ENCODE measurements at regions not wholly inside any gene's neighbourhood (a gene's known extent, or its start where the extent isn't known, plus 50 kb on each side); places are given as distances from the start of the nearest gene placed in this dataset.

- Histone ChIP-seq H3K4me1 (ENCODE audit: insufficient read depth, low read length) (no peaks in the 10 kb centered on the region), H3K27ac (ENCODE audit: low read depth, low read length) (no peak overlapping the region), H3K9me3 (ENCODE audit: low read length) (no peaks in the 10 kb centered on the region), H3K4me3 (ENCODE audit: low read length) (no peak overlapping the region), H3K27me3 (ENCODE audit: insufficient read depth, low read length, poor library complexity, severe bottlenecking) (no peaks in the 10 kb centered on the region), H3K36me3 (ENCODE audit: insufficient read depth, low read length) (no peaks in the 10 kb centered on the region)
- ChIA-PET CTCF (interaction anchor here (0.6 kb wide), 1 partner anchor 18 kb away, joined by 3 read pairs; no protein-coding TSS in a partner anchor), POLR2A (no interaction called here)
- H3K9me3 Mint-ChIP-seq = peaks cover 0 to 5% (median 5%) of the 10 kb centered on the region in 5 donors
- DNase-seq = no peak
- H3K27ac Mint-ChIP-seq = no peak overlapping the region
- H3K27me3 Mint-ChIP-seq = peaks cover 3 to 17% of the 10 kb centered on the region in 2 donors
- H3K4me1 Mint-ChIP-seq = no peaks in the 10 kb centered on the region
- no peak overlapping the region for H3K4me3 Mint-ChIP-seq
- H3K36me3 Mint-ChIP-seq = peaks cover 0 to 6% (median 0%) of the 10 kb centered on the region in 3 donors
Observed at GRCh38 chr7:36086571-36086970, 66.5 kb upstream of the EEPD1 start.

DNA sequence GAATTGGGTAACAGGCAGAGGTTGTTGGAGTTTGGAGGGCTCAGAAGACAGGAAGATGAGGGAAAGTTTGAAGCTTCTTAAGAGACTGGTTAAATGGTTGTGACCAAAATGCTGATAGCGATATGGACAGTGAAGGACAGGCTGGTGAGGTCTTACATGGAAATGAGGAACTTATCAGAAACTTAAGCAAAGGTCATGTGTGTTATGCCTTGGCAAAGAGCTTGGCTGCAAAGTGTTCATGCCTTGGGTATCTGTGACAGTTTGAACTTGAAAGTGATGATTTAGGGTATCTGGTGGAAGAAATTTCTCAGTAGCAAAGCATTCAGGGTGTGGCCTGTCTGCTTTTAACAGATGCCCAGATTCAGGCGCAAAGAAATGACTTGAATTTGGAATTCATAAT is 64.5 kb upstream of the EEPD1 start:
- Histone ChIP-seq H3K27me3 (ENCODE audit: insufficient read depth, low read length, poor library complexity, severe bottlenecking) (no peaks in the 10 kb centered on the region), H3K4me3 (ENCODE audit: low read length) (no peak overlapping the region), H3K36me3 (ENCODE audit: insufficient read depth, low read length) (no peaks in the 10 kb centered on the region), H3K27ac (ENCODE audit: low read depth, low read length) (no peak overlapping the region), H3K9me3 (ENCODE audit: low read length) (no peaks in the 10 kb centered on the region), H3K4me1 (ENCODE audit: insufficient read depth, low read length) (no peaks in the 10 kb centered on the region)
- H3K4me1 Mint-ChIP-seq = no peaks in the 10 kb centered on the region
- H3K27me3 Mint-ChIP-seq = peaks cover 2 to 3% of the 10 kb centered on the region in 2 donors
- no peak overlapping the region for H3K4me3 Mint-ChIP-seq
- peaks cover 0 to 5% (median 5%) of the 10 kb centered on the region in 5 donors for H3K9me3 Mint-ChIP-seq
- no peak overlapping the region for H3K27ac Mint-ChIP-seq
- peaks cover 0 to 6% (median 0%) of the 10 kb centered on the region in 3 donors for H3K36me3 Mint-ChIP-seq
- no peak for DNase-seq
- ChIA-PET CTCF (no interaction called here), POLR2A (no interaction called here)

GRCh38 chr7:36088966-36089365 is 64.1 kb upstream of the EEPD1 start:
- POLR2A ChIA-PET = no interaction called here
- Mint-ChIP-seq H3K27me3 (peaks cover 0 to 5% of the 10 kb centered on the region in 2 donors), H3K36me3 (peaks cover 0 to 6% (median 0%) of the 10 kb centered on the region in 3 donors), H3K4me1 (no peaks in the 10 kb centered on the region), H3K9me3 (peaks cover 0 to 5% (median 5%) of the 10 kb centered on the region in 5 donors), H3K4me3 (no peak overlapping the region), H3K27ac (no peak overlapping the region)
- DNase-seq = no peak
- Histone ChIP-seq H3K27me3 (ENCODE audit: insufficient read depth, low read length, poor library complexity, severe bottlenecking) (no peaks in the 10 kb centered on the region), H3K4me1 (ENCODE audit: insufficient read depth, low read length) (no peaks in the 10 kb centered on the region), H3K9me3 (ENCODE audit: low read length) (no peaks in the 10 kb centered on the region), H3K4me3 (ENCODE audit: low read length) (no peak overlapping the region), H3K27ac (ENCODE audit: low read depth, low read length) (no peak overlapping the region), H3K36me3 (ENCODE audit: insufficient read depth, low read length) (no peaks in the 10 kb centered on the region)
- CTCF ChIA-PET = no interaction called here

- Histone ChIP-seq H3K4me3 (ENCODE audit: low read length) (no peak overlapping the region), H3K27me3 (ENCODE audit: insufficient read depth, low read length, poor library complexity, severe bottlenecking) (no peaks in the 10 kb centered on the region), H3K27ac (ENCODE audit: low read depth, low read length) (no peak overlapping the region), H3K4me1 (ENCODE audit: insufficient read depth, low read length) (no peaks in the 10 kb centered on the region), H3K36me3 (ENCODE audit: insufficient read depth, low read length) (no peaks in the 10 kb centered on the region), H3K9me3 (ENCODE audit: low read length) (no peaks in the 10 kb centered on the region)
- no peak for DNase-seq
- H3K4me3 Mint-ChIP-seq = no peak overlapping the region
- H3K4me1 Mint-ChIP-seq = no peaks in the 10 kb centered on the region
- H3K27me3 Mint-ChIP-seq = peaks cover 0 to 8% of the 10 kb centered on the region in 2 donors
- ChIA-PET POLR2A (no interaction called here), CTCF (no interaction called here)
- peaks cover 0 to 6% (median 0%) of the 10 kb centered on the region in 3 donors for H3K36me3 Mint-ChIP-seq
- peaks cover 0 to 5% (median 5%) of the 10 kb centered on the region in 5 donors for H3K9me3 Mint-ChIP-seq
- H3K27ac Mint-ChIP-seq = peak overlapping the region in 2 of 8 donors; percentile 25 to 41
Observed at GRCh38 chr7:36090976-36091873, 61.8 kb upstream of the EEPD1 start.

GRCh38 chr7:36091874-36092176 is 61.2 kb upstream of the EEPD1 start:
- CTCF ChIA-PET = no interaction called here
- Histone ChIP-seq H3K27me3 (ENCODE audit: insufficient read depth, low read length, poor library complexity, severe bottlenecking) (no peaks in the 10 kb centered on the region), H3K4me1 (ENCODE audit: insufficient read depth, low read length) (no peaks in the 10 kb centered on the region), H3K36me3 (ENCODE audit: insufficient read depth, low read length) (no peaks in the 10 kb centered on the region), H3K9me3 (ENCODE audit: low read length) (no peaks in the 10 kb centered on the region), H3K4me3 (ENCODE audit: low read length) (no peak overlapping the region), H3K27ac (ENCODE audit: low read depth, low read length) (no peak overlapping the region)
- H3K9me3 Mint-ChIP-seq = peaks cover 0 to 5% (median 5%) of the 10 kb centered on the region in 5 donors
- peaks cover 0 to 8% of the 10 kb centered on the region in 2 donors for H3K27me3 Mint-ChIP-seq
- POLR2A ChIA-PET = no interaction called here
- peak overlapping the region in 1 of 8 donors; percentile 41 for H3K27ac Mint-ChIP-seq
- no peaks in the 10 kb centered on the region for H3K4me1 Mint-ChIP-seq
- peaks cover 0 to 6% (median 0%) of the 10 kb centered on the region in 3 donors for H3K36me3 Mint-ChIP-seq
- DNase-seq = no peak
- H3K4me3 Mint-ChIP-seq = no peak overlapping the region

DNA sequence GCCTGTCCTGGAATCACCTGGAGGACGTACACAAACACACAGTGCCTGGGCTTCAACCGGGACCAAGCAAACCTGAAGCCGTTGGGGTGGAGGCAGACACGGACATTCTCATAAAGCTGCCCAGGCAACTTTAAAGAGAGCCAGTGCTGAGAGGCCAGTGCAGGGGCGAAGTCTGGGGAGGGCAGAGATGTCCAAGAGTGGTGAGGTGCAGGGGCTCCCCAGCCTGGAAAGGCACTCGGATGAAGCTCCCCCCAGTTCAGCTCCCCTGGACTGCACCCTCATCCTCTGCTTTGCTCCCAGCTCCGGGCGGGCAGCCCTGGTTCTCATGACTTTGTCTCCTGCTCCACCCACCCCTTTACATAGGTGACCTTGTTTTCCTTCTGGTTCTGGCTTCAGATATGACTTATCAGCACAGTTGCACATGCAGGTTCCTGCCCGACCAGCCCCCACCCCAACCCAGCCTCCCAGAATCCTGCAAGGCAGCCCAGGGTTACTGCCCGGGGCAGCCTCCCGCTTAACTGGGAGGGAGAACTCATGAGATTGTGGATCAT is 60.8 kb upstream of the EEPD1 start:
- no peak overlapping the region for H3K4me3 Mint-ChIP-seq
- CTCF ChIA-PET = no interaction called here
- no peak overlapping the region for H3K27ac ChIP-seq (ENCODE audit: low read depth, low read length)

DNA sequence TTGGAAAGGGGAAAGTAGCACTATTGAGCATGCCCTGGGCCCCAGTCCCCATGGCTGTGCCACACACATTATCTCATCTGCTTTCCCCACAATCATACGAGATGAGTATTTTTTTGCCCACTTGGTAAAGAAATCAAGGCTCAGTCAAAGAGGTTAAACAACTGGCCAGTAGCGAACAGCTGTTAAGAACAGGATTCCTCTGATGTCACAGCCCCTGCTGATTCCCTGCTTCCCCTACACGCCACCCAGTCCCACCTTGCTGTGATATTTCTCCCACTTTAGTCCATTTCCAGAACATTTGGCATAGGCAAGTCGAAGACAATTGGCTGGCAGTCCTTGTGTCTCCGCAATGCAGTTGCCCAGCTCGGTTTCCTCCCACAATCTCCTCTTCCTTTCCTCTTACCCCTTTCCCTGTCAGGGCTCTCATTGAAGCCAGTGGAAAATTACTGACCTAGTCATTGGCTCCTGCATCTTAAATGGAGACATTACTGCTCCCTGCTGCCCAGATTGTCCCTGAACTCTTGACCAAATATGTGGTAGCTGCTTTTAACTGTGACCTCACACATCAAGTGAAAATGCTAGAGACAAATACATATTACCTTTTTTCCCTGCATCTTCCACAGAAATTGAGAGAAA is 56.5 kb upstream of the EEPD1 start:
- CTCF ChIA-PET = no interaction called here
- no peak overlapping the region for H3K4me3 Mint-ChIP-seq
- Histone ChIP-seq H3K4me1 (ENCODE audit: insufficient read depth, low read length) (no peaks in the 10 kb centered on the region), H3K27ac (ENCODE audit: low read depth, low read length) (no peak overlapping the region), H3K4me3 (ENCODE audit: low read length) (no peak overlapping the region), H3K27me3 (ENCODE audit: insufficient read depth, low read length, poor library complexity, severe bottlenecking) (no peaks in the 10 kb centered on the region), H3K36me3 (ENCODE audit: insufficient read depth, low read length) (no peaks in the 10 kb centered on the region), H3K9me3 (ENCODE audit: low read length) (no peaks in the 10 kb centered on the region)
- H3K36me3 Mint-ChIP-seq = peaks cover 0 to 8% (median 3%) of the 10 kb centered on the region in 3 donors
- peaks cover 3 to 10% of the 10 kb centered on the region in 2 donors for H3K27me3 Mint-ChIP-seq
- POLR2A ChIA-PET = no interaction called here
- DNase-seq = no peak
- H3K4me1 Mint-ChIP-seq = no peaks in the 10 kb centered on the region
- no peak overlapping the region for H3K27ac Mint-ChIP-seq
- H3K9me3 Mint-ChIP-seq = peaks cover 0 to 12% (median 7%) of the 10 kb centered on the region in 5 donors

More for the DNA sequence above, 60.8 kb upstream of the EEPD1 start:
- no peak for DNase-seq
- Histone ChIP-seq H3K9me3 (ENCODE audit: low read length) (no peaks in the 10 kb centered on the region), H3K27me3 (ENCODE audit: insufficient read depth, low read length, poor library complexity, severe bottlenecking) (no peaks in the 10 kb centered on the region), H3K4me3 (ENCODE audit: low read length) (no peak overlapping the region), H3K4me1 (ENCODE audit: insufficient read depth, low read length) (no peaks in the 10 kb centered on the region), H3K36me3 (ENCODE audit: insufficient read depth, low read length) (no peaks in the 10 kb centered on the region)
- Mint-ChIP-seq H3K9me3 (peaks cover 0 to 5% (median 5%) of the 10 kb centered on the region in 5 donors), H3K27me3 (peaks cover 0 to 8% of the 10 kb centered on the region in 2 donors), H3K27ac (no peak overlapping the region), H3K36me3 (peaks cover 0 to 6% (median 0%) of the 10 kb centered on the region in 3 donors), H3K4me1 (no peaks in the 10 kb centered on the region)
- POLR2A ChIA-PET = no interaction called here

GRCh38 chr7:36098096-36098495 is 55.0 kb upstream of the EEPD1 start:
- Mint-ChIP-seq H3K9me3 (peaks cover 0 to 12% (median 7%) of the 10 kb centered on the region in 5 donors), H3K27me3 (peaks cover 3 to 10% of the 10 kb centered on the region in 2 donors), H3K27ac (no peak overlapping the region), H3K4me1 (no peaks in the 10 kb centered on the region), H3K4me3 (no peak overlapping the region), H3K36me3 (peaks cover 0 to 8% (median 3%) of the 10 kb centered on the region in 3 donors)
- H3K27ac ChIP-seq (ENCODE audit: low read depth, low read length) = no peak overlapping the region
- no peaks in the 10 kb centered on the region for H3K27me3 ChIP-seq (ENCODE audit: insufficient read depth, low read length, poor library complexity, severe bottlenecking)
- no peak overlapping the region for H3K4me3 ChIP-seq (ENCODE audit: low read length)
- no peaks in the 10 kb centered on the region for H3K4me1 ChIP-seq (ENCODE audit: insufficient read depth, low read length)
- DNase-seq = no peak
- ChIA-PET POLR2A (no interaction called here), CTCF (no interaction called here)
- H3K9me3 ChIP-seq (ENCODE audit: low read length) = no peaks in the 10 kb centered on the region
- no peaks in the 10 kb centered on the region for H3K36me3 ChIP-seq (ENCODE audit: insufficient read depth, low read length)
